ENCODE measurements at regions not wholly inside any gene's neighbourhood (a gene's known extent, or its start where the extent isn't known, plus 50 kb on each side); places are given as distances from the start of the nearest gene placed in this dataset.

- H3K36me3 Mint-ChIP-seq, result no peaks in the 10 kb centered on the region
- Histone ChIP-seq H3K36me3 (no peaks in the 10 kb centered on the region), H2AFZ (replicated peaks) (no peak overlapping the region)
Observed at GRCh38 chr14:58717211-58717610, 79.4 kb downstream of the DACT1 start.

DNA sequence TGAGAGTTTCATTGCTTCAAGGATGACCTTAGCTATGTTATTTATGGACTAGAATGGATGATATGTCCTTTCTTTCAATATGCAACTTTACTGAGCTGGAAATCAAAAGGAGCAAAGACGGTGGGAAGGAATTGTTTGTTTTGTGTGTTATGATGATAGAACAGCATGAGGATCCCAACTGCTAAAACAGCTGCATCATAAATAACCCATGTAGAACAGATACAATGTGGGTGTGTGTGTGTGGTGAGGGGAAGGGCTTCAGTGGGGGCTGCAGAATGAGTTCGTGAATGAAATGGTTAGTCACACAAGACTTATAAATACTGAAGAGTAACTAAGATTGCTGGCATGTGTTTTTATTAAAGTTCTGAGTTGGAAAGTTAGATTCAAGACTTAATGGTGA lies 80.1 kb downstream of the DACT1 start:
- Histone ChIP-seq H3K4me3 (no peak overlapping the region), H3K4me1 (peaks cover 12% of the 10 kb centered on the region), H2AFZ (replicated peaks) (no peak overlapping the region), H3K36me3 (no peaks in the 10 kb centered on the region), H3K27ac (no peak overlapping the region), H3K4me2 (no peak overlapping the region), H4K20me1 (ENCODE audit: low read depth) (no peaks in the 10 kb centered on the region), H3K9ac (no peak overlapping the region), H3F3A (ENCODE audit: low read depth) (no peaks in the 10 kb centered on the region), H3K9me3 (ENCODE audit: low read depth) (no peaks in the 10 kb centered on the region), H3K27me3 (no peaks in the 10 kb centered on the region), H3K79me2 (ENCODE audit: low read depth) (no peaks in the 10 kb centered on the region)
- no peak for TF ChIP-seq EZH2phosphoT487 (IDR thresholded peaks at IDR 0.05)
- TF ChIP-seq, protein P1, sequence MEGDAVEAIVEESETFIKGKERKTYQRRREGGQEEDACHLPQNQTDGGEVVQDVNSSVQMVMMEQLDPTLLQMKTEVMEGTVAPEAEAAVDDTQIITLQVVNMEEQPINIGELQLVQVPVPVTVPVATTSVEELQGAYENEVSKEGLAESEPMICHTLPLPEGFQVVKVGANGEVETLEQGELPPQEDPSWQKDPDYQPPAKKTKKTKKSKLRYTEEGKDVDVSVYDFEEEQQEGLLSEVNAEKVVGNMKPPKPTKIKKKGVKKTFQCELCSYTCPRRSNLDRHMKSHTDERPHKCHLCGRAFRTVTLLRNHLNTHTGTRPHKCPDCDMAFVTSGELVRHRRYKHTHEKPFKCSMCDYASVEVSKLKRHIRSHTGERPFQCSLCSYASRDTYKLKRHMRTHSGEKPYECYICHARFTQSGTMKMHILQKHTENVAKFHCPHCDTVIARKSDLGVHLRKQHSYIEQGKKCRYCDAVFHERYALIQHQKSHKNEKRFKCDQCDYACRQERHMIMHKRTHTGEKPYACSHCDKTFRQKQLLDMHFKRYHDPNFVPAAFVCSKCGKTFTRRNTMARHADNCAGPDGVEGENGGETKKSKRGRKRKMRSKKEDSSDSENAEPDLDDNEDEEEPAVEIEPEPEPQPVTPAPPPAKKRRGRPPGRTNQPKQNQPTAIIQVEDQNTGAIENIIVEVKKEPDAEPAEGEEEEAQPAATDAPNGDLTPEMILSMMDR (IDR thresholded peaks at IDR 0.05), result no peak
- no peak for TF ChIP-seq EZH2 (IDR thresholded peaks at IDR 0.05)
- Mint-ChIP-seq H3K4me3 (no peak overlapping the region), H3K36me3 (no peaks in the 10 kb centered on the region), H3K27ac (peak overlapping the region; percentile 78), H3K9me3 (no peaks in the 10 kb centered on the region), H3K4me1 (peaks cover 24% of the 10 kb centered on the region), H3K27me3 (ENCODE audit: insufficient read depth, low read depth) (no peaks in the 10 kb centered on the region)
- no peak for DNase-seq (ENCODE audit: low spot score)

More at GRCh38 chr14:58717211-58717610, 79.4 kb downstream of the DACT1 start:
- H3K27ac Mint-ChIP-seq, result no peak overlapping the region
- H3K9ac ChIP-seq, result no peak overlapping the region
- H3K27ac ChIP-seq, result no peak overlapping the region
- peak overlapping the region; percentile 16 for H3K4me2 ChIP-seq
- H3K79me2 ChIP-seq (ENCODE audit: low read depth), result no peaks in the 10 kb centered on the region
- no peak overlapping the region for H3K4me3 ChIP-seq
- H3K9me3 Mint-ChIP-seq, result no peaks in the 10 kb centered on the region
- H3K4me1 ChIP-seq, result peaks cover 12% of the 10 kb centered on the region
- TF ChIP-seq EZH2phosphoT487 (IDR thresholded peaks at IDR 0.05) (no peak), EZH2 (IDR thresholded peaks at IDR 0.05) (no peak)
- TF ChIP-seq, protein P1 (IDR thresholded peaks at IDR 0.05), result no peak
- H3K27me3 Mint-ChIP-seq (ENCODE audit: insufficient read depth, low read depth), result no peaks in the 10 kb centered on the region
- peaks cover 24% of the 10 kb centered on the region for H3K4me1 Mint-ChIP-seq
- H3K4me3 Mint-ChIP-seq, result no peak overlapping the region
- no peaks in the 10 kb centered on the region for H4K20me1 ChIP-seq (ENCODE audit: low read depth)
- no peaks in the 10 kb centered on the region for H3F3A ChIP-seq (ENCODE audit: low read depth)
- DNase-seq (ENCODE audit: low spot score), result peak; percentile 32
- no peaks in the 10 kb centered on the region for H3K27me3 ChIP-seq
- H3K9me3 ChIP-seq (ENCODE audit: low read depth), result no peaks in the 10 kb centered on the region

DNA sequence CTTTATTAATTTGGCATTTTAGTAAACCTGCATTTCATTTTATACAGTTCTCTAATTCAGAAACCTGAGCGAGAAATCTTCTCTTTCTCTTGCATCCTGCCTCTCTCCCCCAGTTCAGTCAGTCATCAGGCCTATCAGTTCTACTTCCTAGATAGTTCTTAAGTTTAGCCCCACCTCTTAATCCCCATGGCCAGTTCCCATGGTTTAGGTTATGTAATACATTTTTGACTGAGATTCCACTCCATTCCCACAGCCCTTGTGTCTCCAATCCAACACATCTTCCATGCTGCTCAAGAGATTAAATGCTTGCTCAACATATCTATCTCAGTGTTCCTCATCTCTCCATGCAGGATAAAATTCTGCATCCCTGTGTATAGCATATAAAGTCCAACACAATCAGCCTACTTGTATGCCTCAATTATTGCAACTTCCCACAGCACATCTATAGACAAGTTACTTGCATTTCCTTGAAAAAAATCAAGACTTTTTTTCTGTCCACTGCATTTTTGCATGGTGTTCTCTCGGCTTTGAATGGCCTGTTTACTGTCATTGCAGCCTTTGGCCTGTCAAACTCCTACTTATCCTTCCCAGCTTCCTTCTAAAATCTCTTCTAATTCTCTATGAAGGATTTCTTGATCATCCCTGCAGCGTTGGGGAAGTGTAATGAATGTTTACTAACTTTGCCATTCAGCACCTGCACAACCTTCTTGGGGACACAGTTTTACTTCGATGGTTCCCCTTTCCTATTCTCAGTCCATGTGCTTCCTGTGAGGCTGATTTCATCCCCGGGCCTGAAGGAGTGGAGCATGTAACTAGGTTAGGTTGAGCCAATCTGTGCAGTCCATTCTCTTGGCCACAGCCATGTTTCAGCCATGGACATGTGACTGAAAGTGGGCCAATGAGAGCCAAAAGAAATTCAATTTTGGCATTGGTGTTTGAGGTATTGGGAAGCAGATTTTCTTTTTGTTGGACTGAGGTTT lies 80.8 kb downstream of the DACT1 start:
- Histone ChIP-seq H3K4me2 (no peak overlapping the region), H3K9me3 (ENCODE audit: low read depth) (no peaks in the 10 kb centered on the region), H3K9ac (no peak overlapping the region), H3K36me3 (no peaks in the 10 kb centered on the region), H3K4me1 (peaks cover 12% of the 10 kb centered on the region), H3K4me3 (no peak overlapping the region), H3F3A (ENCODE audit: low read depth) (no peaks in the 10 kb centered on the region), H3K79me2 (ENCODE audit: low read depth) (no peaks in the 10 kb centered on the region), H3K27me3 (no peaks in the 10 kb centered on the region), H2AFZ (replicated peaks) (no peak overlapping the region), H3K27ac (no peak overlapping the region), H4K20me1 (ENCODE audit: low read depth) (no peaks in the 10 kb centered on the region)
- Mint-ChIP-seq H3K4me3 (no peak overlapping the region), H3K27me3 (ENCODE audit: insufficient read depth, low read depth) (no peaks in the 10 kb centered on the region), H3K36me3 (no peaks in the 10 kb centered on the region), H3K27ac (no peak overlapping the region), H3K9me3 (no peaks in the 10 kb centered on the region), H3K4me1 (peaks cover 24% of the 10 kb centered on the region)
- DNase-seq (ENCODE audit: low spot score), result no peak
- TF ChIP-seq, protein P1 (IDR thresholded peaks at IDR 0.05), result no peak

Data from neural progenitor cell (in vitro differentiated cells).